Omental fat pad (tissue), 3 donors: ENCODE measurements at regions not wholly inside any gene's neighbourhood (a gene's known extent, or its start where the extent isn't known, plus 50 kb on each side); places are given as distances from the start of the nearest gene placed in this dataset.

Experiments
- ATAC-seq: fragments of 150-250 bp; one replicate; pipeline ENCODE4 v1.9.1; 2016; ENCODE audit warnings: mild to moderate bottlenecking, moderate library complexity; ENCODE audit not compliant: low FRiP score
- DNase-seq: peaks from one replicate; pipeline ENCODE4 v3.0.0-alpha.2; 2019; ENCODE audit warnings: low spot score
- TF ChIP-seq, protein P1 (sequence below), 3 donors: fragments of 450-650 bp; IDR thresholded peaks; one replicate each; pipeline ENCODE4 v1.5.1; 2016 to 2017; ENCODE audit warnings: antibody characterized with exemption in 3 of 3, mild to moderate bottlenecking in 3 of 3, moderate library complexity in 2 of 3

DNA sequence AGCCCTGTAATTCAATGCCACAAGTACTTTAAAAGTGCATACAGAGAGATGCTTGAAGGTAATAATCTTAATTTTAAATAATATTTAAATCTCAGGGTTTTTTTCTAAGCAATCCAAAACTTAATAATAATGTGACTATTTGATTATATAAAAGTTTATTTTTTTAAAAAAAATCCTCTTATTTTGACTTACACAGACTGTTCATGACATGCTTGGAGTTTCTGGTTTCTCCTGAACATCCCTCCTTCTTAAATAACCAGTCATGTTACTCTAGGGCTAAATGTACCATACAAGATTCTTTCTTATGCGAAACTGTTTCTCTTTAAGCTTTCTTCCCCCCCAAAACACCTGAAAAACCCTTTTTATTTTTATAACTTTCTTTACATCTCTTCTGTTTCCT lies 58.2 kb upstream of the SLC2A13 start:
- TF ChIP-seq, protein P1, sequence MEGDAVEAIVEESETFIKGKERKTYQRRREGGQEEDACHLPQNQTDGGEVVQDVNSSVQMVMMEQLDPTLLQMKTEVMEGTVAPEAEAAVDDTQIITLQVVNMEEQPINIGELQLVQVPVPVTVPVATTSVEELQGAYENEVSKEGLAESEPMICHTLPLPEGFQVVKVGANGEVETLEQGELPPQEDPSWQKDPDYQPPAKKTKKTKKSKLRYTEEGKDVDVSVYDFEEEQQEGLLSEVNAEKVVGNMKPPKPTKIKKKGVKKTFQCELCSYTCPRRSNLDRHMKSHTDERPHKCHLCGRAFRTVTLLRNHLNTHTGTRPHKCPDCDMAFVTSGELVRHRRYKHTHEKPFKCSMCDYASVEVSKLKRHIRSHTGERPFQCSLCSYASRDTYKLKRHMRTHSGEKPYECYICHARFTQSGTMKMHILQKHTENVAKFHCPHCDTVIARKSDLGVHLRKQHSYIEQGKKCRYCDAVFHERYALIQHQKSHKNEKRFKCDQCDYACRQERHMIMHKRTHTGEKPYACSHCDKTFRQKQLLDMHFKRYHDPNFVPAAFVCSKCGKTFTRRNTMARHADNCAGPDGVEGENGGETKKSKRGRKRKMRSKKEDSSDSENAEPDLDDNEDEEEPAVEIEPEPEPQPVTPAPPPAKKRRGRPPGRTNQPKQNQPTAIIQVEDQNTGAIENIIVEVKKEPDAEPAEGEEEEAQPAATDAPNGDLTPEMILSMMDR (IDR thresholded peaks at IDR 0.05): no peak
- DNase-seq (no peak), ATAC-seq (no peak)

DNA sequence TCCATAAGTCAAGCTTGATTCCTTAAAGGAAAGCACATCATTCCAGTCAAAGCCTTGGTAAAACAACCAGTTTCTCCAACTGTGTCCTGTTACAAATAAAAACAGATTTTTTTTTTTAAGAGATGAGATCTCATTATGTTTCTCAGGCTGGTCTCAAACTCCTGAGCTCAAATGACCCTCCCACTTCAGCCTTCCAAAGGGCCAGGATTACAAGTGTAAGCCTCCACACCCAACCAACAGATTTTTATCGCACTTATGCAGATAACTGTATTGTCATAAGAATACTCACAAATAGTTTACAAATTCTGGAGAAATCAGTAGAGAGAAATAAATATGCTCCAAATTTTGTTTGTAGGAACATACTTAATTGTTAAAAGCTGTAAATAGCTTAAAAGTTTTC lies 56.2 kb upstream of the SLC2A13 start:
- TF ChIP-seq, protein P1 (IDR thresholded peaks at IDR 0.05): no peak
- DNase-seq: no peak
- ATAC-seq: no peak

DNA sequence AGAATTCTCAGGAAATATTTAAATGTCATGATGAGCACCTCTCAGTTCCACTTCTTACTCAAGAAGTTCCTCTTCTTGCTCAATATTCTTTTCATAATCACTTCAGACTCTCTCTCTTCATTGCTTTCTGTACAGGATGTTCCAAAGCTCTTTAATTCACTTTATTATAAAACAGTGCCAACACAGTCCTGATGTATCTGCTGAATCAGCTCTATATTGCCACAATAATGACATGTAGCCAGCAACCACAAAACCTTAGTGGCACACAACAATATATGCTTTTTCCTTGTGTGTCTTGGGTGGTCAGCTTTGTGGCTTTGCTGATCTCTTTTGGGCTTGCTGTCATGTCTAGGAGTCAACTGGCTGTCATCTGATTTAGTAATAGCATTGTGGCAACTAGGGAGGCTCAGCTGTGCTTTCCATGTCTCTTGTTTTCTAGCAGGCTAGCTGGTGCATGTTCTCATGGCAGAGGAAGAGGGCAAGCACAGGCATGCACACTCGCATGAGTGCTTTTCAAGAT lies 52.8 kb upstream of the SLC2A13 start:
- no peak for DNase-seq
- TF ChIP-seq, protein P1 (IDR thresholded peaks at IDR 0.05): no peak
- peak; percentile 48 for ATAC-seq

DNA sequence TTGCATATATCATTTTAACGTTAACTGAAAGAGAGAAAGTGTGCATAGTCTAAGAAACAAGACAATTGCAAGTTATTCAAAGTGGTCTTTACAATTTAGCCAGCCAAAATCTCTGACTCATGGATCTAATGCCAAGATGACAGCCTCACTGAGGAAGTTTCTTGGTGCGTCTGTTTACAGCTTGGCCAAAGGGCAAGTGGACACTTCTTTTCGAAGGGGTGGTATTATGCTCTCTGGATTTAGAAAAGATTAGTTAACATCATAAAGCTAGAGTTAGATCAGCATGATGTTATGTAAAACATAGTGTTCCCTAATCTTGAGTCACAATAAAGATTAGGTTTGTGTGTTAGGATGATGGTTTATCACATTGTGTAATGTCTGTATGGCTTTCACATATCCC lies 51.5 kb upstream of the SLC2A13 start:
- ATAC-seq (no peak), DNase-seq (no peak)
- TF ChIP-seq, protein P1 (IDR thresholded peaks at IDR 0.05): no peak

DNA sequence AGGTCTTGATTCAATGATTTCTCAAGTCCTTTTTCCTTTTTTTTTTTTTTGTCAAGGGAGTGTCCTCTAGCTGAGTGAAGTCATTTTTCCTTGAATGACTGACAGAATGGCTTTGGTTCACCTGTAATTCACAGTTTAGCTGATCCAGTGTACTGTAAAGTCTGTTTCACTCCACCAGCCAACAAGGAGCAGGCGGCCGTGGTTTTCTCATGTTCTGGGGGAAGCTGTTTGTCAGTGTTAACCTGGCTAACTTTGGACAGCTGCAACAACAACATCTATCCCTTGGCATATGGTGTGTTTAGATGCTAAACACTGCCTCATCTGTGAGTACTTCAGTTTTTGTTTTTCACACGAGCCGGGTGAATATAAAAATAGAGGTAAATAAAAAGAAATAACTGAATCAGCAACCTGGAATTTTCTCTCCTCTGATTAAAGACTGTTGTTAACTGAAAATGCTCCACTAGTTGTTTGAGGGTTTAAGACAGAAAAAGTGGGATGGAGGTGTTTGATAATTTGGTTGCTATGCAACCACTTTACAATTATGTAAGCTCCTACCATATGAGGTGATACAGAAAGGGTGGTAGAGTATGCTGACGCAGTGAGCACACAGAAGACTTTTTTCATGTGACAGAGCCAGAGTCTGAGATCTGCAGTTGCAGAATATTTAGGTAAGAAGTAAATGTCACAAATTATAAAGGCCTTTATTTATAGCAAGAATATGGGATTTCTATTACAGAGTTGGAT lies 50.3 kb upstream of the SLC2A13 start:
- DNase-seq (no peak), ATAC-seq (no peak)
- TF ChIP-seq, protein P1 (IDR thresholded peaks at IDR 0.05): no peak
